HG03159 (cell line): ENCODE measurements at regions not wholly inside any gene's neighbourhood (a gene's known extent, or its start where the extent isn't known, plus 50 kb on each side); places are given as distances from the start of the nearest gene placed in this dataset.
"Not testable (repeated sequence)": the region's sequence is repeated elsewhere in the genome, so short reads cannot be mapped to it uniquely, and the experiment has no call there.

Source experiments
- ATAC-seq: cut with Tn5 transposase; IDR thresholded peaks from one replicate; pipeline ENCODE4 v1.9.1; 2021; ENCODE audit warnings: mild to moderate bottlenecking, moderate library complexity; ENCODE audit not compliant: unreplicated experiment

DNA sequence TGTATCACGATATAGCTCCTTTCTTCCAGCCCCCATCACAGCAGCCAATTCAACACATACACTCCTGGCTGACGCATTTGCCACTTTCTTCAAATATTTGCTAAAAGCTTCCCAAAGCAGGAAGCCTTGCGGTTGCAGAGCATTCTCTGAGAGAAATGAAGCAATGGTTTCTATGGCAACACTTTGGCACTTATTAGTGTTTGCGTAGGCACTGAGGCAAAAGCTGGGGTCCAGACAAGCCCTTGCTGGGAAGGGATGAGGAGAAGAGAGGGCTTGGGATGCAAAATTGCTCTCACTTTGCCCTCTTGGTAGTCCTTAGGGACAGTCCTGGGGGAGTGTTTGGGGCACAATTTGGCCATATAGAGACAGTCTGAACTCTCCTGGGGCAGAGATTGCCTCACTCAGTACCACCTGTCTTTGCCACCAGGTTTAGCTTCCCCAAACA is 55.0 kb upstream of the PAK3 start:
- ATAC-seq: no peak

DNA sequence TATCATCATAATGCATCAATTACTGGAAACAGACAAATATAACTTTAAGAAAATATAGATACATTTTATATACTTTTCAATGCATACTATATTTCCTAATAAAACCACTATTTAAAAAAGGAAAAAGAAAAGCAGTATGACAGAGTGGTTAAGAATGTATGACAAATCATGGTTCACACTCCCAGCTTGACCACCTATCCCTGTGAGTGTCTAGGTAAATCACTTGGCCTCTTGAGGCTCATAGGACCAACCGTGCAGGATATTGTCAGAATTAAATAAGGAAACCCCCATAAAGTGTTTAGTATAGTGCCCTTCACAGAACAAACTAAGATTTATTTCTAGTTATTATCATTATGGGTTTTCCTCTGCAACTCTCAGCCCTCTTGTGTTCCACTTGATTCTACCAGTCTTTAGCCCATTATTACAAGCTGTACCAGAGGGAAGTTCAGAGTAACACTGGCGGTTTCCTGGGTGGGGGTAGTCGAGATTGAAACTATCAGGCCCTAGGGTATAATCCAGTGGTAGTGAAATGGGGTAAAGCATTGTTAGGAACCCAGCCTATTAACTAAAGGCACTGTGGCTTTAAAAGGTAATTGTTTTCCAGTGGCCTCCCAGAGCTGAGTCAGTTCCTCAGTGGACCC is 55.5 kb upstream of the PAK3 start:
- no peak for ATAC-seq

DNA sequence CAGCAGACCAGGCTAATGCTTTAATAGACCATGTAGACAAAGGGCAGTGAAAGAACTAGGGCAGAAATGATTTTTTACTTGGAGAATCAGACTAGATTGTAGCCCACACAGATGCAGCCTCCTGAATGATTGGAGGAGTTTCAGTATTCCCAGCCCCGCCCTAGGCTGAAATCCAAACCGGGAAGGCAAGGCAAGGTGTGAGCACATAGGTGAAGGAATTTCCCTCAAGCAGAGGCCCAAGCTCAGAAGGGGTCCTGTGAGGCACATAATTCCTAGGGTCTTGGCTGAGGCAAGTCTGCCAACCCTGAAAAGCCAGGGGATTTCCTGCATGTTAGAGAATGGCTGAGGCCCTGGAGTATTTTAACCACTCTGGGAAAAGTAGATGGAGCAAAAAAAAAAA is 56.4 kb upstream of the PAK3 start:
- no peak for ATAC-seq

DNA sequence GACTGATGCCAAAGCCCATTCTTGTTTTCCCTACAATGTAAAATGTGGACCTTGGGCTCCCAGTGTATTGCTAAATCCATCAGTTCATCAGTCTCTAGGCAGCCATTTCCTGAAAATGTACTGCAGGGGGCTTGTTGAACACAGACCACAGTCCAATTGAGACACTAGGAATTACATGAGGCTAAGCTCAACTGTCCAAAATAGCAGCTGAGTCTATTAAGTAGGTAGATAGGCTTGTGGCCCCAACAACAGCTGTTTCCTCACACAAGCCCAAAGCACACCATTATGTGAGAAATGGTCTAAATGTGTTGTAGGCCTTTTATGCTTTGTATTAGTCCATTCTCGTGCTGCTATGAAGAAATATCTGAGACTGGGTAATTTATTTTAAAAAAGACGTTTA is 60.0 kb upstream of the PAK3 start:
- ATAC-seq: no peak

DNA sequence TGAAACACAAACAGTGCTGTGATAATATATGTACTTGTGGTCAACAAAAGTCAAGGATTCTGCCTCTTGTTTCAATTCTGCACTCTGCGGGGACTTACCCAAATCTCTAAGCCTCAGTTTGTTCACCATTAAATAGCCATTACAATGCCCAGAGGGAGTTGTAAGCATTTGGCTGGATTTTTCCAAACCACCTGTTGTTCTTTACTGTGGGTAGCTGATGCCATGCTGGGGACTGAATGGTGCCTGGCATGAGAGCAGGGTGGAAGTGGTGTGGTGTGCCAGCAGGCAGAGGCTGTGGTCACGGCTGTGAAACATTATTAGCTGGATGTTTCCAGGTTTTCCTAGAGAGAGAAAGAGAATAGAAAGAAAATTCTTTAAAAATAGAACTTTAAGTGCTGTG is 60.7 kb upstream of the PAK3 start:
- no peak for ATAC-seq

DNA sequence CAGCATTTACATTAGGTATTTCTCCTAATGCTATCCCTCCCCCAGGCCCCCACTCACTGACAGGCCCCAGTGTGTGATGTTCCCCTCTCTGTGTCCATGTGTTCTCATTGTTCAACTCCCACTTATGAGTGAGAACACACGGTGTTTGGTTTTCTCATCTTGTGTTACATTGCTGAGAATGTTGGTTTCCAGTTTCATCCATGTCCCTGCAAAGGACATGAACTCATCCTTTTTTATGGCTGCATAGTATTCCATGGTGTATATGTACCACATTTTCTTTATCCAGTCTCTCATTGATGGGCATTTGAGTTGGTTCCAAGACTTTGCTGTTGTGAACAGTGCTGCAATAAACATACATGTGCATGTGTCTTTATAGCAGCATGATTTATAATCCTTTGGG is 73.0 kb upstream of the PAK3 start:
- ATAC-seq: not testable (repeated sequence)

DNA sequence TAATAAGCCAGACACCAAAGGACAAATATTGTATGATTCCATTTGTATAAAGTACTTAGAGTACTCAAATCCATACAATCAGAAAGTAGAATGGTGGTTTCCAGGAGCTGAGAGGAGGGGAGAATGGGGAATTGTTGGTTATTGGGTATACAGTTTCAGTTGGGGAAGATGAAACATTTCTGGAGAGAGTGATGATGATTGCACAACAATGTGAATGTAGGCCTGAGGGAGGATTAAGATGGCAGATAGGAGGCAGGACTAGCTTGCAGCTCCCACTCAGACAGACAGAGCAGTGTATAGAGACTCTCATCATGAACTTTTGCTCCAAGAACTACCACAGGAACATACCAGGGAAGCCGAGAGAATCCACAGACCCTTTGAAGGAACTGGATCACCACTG is 75.7 kb upstream of the PAK3 start:
- ATAC-seq: no peak

DNA sequence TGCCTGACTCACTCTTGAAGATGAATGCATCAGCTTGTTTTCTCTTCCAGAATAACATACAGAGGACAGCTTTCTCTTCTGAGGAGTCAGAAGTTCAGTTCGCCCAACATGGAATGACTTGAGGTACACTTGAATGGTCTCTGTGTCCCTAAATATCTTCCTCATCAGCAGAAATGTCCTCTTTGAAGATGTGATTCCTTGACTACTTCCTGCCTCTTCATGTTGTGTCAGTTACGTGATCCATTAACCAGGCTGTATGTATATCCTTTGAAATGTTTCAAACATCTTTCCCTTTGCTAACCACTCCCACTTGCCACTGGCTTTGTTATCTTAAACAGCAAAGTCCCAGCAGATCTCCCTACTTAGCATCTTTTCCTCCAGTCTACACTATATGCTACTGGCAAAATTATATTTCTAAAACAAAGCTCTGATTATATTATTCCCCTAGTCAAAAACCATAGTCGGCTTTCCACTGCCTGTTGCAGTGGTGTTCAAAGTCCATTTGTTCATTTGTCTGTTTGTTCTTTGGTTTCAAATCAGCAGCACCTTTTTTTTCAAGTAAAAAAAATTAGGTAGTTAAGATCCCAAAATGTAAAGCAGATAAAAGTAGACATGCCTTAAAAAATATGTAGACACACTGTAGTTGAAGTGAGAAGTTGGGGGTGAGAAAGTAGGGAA is 82.1 kb upstream of the PAK3 start:
- no peak for ATAC-seq

DNA sequence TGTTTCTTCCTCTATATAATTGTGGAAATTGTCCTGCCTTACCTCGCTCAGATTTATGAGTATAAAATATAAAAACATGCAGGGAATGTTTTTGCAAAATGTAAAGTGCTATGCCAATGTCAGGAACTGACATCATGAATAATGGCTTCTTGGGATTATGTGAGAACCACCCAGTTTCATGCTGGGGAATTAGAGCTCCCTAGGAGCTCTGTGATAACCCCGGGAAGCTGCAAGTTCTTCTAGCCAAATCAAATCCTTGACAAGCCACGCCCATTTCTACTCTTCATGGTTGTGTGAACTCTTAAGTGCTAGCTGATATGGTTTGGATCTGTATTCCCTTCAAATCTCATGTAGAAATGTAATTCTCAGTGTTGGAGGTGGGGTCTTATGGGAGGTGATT is 85.9 kb upstream of the PAK3 start:
- no peak for ATAC-seq

DNA sequence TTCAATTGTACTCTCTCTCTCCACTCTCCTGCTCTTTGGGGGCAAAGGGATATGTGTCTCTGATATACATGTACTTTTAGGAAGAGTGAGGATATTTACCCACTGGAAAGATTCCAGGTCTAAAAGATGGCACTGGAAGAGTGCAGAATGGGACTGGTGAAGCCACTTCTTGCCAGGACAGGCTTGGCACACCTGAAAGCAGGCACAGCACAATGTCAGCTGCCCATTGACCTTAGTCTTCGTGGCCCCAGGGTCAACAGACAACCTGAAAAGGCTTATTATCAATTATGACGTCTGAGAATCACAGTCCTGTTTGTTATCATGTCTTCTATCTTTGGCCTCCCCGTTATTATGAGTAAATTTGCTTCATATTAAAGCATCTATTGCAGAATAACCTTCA is 86.7 kb upstream of the PAK3 start:
- ATAC-seq: no peak

DNA sequence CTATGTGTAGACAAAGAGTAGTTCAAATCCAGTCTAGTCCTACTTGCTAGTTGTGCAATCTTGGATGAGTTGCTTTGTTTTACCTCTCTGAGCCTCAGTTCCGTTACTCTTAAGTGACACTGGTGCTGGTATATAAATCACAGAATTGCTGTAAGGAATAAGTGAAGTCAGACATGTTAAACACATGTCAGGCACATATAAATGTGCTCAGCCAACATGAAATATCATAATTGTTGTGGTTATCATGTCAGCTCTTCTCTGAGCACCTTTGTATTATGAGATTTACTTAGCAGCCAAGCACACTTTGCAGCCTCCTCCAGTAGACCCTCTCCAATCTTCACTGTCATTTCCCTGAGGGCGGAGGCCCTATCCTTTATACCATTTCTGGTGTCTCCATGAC is 87.9 kb upstream of the PAK3 start:
- no peak for ATAC-seq

DNA sequence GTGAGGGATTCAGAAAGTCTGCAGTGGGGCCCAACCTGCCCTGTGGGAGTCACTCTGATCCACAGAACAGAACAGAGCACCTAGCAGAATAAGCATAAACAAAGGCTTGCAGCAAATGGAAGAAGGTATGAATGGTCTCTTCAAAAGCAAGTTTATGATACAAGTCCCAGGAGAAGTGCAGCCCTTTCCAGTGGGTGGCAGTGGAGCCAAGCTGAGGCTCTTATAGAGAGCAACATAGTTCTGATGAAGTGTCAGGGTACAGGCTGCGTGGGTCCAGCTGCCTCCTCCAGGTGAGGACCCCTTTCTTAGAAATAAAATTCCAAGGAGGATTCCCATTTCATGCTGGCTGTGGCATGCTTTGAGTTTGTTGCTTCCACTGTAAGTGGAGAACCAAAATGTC is 88.8 kb upstream of the PAK3 start:
- no peak for ATAC-seq

DNA sequence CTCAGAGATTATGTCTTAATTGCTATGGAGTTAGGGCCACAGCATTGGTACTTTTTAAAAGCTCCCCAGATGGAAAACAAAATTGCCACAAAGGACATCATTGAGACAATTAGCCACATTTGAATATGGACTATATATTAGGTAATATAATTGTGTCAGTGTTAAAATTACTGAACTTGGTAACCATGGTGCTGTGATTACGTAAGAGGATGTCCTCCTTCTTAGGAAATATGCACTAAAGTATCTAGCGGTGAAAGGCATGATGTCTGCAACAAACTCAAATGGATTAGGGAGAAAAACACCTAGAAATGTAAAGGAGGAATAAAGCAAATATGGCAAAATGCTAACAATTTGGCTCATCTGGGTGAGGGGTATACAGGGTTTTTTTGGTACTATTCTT is 89.9 kb upstream of the PAK3 start:
- ATAC-seq: no peak

DNA sequence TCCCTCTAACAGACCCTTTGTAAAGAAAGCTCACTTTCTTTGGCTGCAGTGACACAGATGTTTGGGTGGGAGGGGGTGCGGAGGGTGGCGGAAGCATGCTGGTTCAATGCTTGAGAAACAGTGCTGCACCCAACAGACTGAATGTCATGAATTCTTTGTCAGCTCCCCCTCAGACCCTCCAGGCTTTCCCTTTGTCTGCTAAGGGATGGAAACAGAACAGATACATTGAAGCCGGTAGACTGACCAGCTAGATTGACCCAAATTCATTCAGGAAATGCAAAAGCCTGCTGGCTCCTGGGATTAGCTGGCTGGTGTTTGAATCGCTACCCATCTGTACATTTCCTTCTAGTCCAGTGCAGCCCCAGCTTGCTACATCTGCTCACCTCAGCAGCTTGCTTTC is 90.8 kb upstream of the PAK3 start:
- ATAC-seq: no peak

DNA sequence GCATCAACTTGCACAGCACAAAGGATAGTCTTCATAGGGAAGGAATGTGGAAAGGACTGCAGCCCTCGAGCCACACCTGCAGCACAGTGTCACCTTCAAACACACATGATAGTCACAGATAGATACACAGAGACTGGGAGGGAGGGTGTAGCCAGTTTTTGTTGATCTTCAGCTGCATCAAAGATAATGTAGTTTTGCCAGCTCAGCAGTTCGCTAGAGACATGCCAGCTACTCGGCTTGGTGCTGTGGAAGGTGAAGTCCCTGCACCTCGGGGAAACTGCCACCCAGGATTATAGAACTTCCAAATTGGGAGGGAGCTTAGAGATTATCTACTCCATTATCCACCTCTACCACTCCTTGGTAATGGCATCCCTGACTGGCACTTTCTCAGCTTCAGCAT is 92.9 kb upstream of the PAK3 start:
- ATAC-seq: no peak

DNA sequence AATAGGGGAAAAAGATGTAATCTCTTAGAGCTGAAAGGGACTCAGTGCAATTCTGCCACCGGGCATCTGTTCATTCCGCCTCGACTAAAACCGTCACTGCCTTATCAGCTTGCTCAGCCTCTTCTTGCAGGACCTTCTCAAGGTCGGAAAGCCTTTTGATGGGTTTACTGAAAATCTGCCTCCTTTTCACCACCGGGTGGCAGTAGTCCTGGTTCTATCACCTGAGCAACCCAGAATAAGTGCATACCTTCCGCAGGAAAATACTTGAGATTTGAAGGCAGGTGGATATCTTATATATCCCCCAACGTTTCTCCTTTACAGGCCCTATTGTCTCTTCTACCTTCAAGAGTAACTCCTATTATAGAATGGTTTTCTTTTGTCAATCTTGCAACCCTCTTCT is 103.4 kb upstream of the PAK3 start:
- ATAC-seq: peak; percentile 76

DNA sequence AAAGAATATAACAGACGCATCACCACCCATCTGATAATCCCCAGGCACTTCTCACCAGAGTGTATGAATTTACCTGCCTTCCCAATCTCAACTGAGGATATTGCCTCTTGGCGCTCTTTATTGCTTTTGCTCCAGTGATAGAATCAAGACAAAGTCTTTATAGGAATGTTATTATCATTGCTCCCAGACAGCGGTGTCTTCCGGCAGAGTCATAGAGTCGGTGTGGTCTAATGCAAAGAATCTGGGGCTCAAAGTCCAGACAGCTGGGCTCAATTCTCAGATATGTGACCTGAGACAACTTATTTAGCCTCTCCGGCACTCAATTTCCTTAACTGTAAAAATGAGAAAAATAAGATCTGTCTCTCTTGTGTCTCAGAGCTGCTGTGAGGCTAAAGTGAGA is 106.1 kb upstream of the PAK3 start:
- ATAC-seq: no peak

DNA sequence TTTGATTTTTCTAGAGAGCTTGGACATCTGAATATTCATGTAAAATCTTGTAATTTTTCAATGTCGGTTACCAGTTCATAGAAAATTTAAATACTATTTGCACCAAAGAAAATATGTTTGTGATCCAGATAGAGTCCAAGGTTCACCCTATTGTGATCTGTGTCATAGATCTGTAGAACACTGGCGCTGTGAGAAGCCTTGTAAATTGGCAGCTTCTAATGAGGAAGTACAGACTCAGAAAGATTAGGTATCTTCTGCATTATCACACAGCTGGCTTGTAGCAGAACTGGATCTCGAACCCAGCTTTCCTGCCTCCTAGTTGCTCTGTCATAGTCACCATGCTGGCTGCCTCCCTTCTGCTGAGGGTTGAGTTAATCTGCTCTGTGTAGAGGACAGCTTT is 106.5 kb upstream of the PAK3 start:
- ATAC-seq: no peak

DNA sequence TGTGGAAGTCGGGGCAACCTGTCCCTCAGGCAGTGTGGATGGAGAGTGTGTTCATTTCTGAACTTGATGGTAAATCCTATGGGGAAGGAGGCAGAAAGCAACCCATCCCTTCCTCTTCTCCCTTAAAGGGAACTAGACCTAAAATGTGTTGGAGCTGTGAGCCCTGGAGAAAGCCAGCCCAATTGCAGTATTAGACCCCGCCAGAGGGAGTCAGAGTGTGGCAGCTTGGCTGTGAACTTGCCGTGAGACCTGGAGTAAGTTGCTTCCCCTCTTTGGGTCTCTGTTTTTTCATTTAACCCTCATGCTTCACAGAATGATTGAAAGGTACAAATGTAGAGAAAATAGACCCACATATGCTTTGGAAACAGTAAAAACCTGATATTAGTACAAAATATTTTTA is 108.7 kb upstream of the PAK3 start:
- ATAC-seq: no peak

DNA sequence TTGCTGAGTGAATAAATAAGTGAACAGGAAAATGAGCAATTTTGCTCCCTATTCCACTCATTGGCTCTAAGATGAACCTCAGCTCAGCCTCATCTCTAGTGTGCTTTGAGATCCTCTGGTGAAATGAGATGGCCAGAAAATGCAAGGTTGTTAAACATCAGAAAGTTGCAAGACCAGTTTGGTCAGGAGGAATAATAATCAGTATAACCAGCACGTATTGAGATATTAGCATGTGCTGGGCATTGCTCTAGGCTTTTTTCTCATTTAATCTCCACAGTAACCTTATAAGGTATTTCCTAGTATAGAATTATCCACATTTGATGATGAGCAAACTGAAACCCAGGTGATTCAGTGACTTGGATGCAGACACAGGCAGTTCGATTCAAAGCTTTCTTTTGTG is 110.5 kb upstream of the PAK3 start:
- ATAC-seq: no peak

DNA sequence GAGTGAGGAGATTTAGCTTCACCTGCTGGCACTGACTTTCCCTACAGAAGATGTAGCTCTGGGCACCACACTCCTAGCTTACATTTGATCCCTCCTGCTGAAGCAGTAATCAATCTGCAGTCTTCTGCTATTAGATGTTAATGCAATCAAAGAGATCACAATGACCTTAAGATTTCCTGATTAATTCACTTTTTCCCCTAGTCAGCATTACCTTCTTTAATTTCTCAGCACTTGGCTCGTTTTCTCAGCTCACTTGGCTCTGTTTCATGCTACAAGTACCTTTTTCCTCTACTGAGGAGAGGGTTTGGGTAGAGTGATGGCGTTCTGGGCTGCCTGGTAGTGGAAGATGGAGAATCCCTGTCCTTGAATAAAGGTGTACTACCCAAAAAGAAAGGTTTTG is 113.0 kb upstream of the PAK3 start:
- ATAC-seq: no peak

DNA sequence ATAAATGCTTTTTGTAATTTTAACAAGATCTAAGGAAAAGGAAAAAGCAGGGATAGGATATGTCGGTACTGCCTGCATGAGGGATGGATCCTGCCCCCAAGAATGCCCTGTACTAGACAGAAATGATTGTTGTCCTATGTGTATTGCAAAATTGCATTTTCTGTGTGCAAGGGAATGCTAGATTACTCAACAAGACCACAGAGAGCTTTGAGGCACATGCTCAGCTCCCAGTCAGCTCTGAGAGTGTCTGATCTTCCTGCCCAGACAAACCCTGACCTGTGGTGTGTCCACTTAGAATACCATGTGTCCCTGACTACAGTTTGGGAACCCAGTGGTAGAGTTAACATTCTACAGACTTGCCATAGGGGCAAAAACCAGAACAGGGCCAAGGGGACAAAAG is 129.2 kb upstream of the PAK3 start:
- ATAC-seq: no peak

DNA sequence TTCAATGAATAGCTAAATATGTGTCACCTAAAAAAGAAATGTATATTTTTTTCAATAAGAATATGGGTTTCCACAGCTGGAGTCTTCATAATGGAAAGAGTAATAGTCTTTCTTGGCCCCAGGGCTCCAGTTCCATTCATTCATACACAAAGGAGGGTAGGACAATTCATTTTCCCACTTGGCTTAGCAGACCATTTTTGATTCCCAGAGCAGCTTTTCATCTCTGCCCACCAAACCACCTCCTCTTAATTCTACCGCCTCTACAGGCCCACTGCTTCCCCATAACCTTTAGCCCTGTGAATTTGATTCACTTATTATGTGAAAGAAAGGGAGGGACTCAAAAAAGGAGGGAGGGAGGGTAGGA is 129.9 kb upstream of the PAK3 start:
- no peak for ATAC-seq
